Fibroblast of lung (primary cell): ENCODE measurements at regions not wholly inside any gene's neighbourhood (a gene's known extent, or its start where the extent isn't known, plus 50 kb on each side); places are given as distances from the start of the nearest gene placed in this dataset.

ENCODE experiments used
- DNase-seq, 2 donors: peaks; one replicate each; pipeline versions ENCODE4 v3.0.0 to v3.0.0-alpha.2; 2010; ENCODE audit warnings: low read depth in 2 of 2
- H2AFZ ChIP-seq: 2 replicates; pipeline ENCODE4 v1.5.1; 2012; ENCODE audit warnings: low read length, control low read depth, inconsistent platforms
- H3K27ac ChIP-seq: 2 replicates; pipeline ENCODE4 v1.5.1; 2011; ENCODE audit warnings: low read length, control low read depth; ENCODE audit not compliant: insufficient read depth
- H3K27me3 ChIP-seq: 2 replicates; pipeline ENCODE4 v1.5.1; 2011; ENCODE audit warnings: mild to moderate bottlenecking, low read length; ENCODE audit not compliant: control insufficient read depth, insufficient read depth
- H3K36me3 ChIP-seq: 2 replicates; pipeline ENCODE4 v1.5.1; 2011; ENCODE audit warnings: low read length; ENCODE audit not compliant: control insufficient read depth, insufficient read depth
- H3K4me1 ChIP-seq: 2 replicates; pipeline ENCODE4 v1.5.1; 2011; ENCODE audit warnings: low read length; ENCODE audit not compliant: control insufficient read depth, insufficient read depth; ENCODE audit errors: extremely low read depth
- H3K4me2 ChIP-seq: 2 replicates; pipeline ENCODE4 v1.5.1; 2011; ENCODE audit warnings: low read length, control low read depth; ENCODE audit not compliant: insufficient read depth; ENCODE audit errors: extremely low read depth
- H3K4me3 ChIP-seq, 4 experiments: fragments of 200-600 bp in 1 of 4; sonication (generic) in 1 of 4; replicated peaks in 1 of 4; 2 replicates each; pipeline ENCODE4 v1.5.1; 2011 to 2016; ENCODE audit warnings: low read length in 4 of 4, low read depth in 3 of 4, mild to moderate bottlenecking in 3 of 4, control low read depth in 2 of 4, inconsistent platforms in 1 of 4, mixed read lengths in 1 of 4; ENCODE audit not compliant: insufficient read depth in 1 of 4; ENCODE audit errors: control extremely low read depth in 1 of 4
- H3K79me2 ChIP-seq: 2 replicates; pipeline ENCODE4 v1.5.1; 2012; ENCODE audit warnings: mild to moderate bottlenecking, low read length, inconsistent platforms; ENCODE audit not compliant: control insufficient read depth, insufficient read depth
- H3K9ac ChIP-seq: 2 replicates; pipeline ENCODE4 v1.5.1; 2011; ENCODE audit warnings: mild to moderate bottlenecking, low read length, control low read depth; ENCODE audit not compliant: insufficient read depth
- H3K9me3 ChIP-seq: 2 replicates; pipeline ENCODE4 v1.5.1; 2012; ENCODE audit warnings: low read depth, low read length; ENCODE audit not compliant: control insufficient read depth, insufficient read depth
- H4K20me1 ChIP-seq: 2 replicates; pipeline ENCODE4 v1.5.1; 2011; ENCODE audit warnings: low read length; ENCODE audit not compliant: control insufficient read depth, insufficient read depth; ENCODE audit errors: extremely low read depth
- CTCF ChIP-seq, 2 donors: IDR thresholded peaks in 1 of 2; conservative IDR thresholded peaks in 1 of 2; 1 replicate in 1 of 2; 2 replicates in 1 of 2; pipeline ENCODE4 v1.5.1; 2011 to 2012; ENCODE audit warnings: low read length in 2 of 2, control low read depth in 1 of 2, inconsistent platforms in 1 of 2, low read depth in 1 of 2, mild to moderate bottlenecking in 1 of 2
- EZH2 ChIP-seq: IDR thresholded peaks from 2 replicates; pipeline ENCODE4 v1.5.1; 2012; ENCODE audit warnings: low read length, control low read depth, mild to moderate bottlenecking; ENCODE audit errors: missing control alignments

GRCh38 chr4:11860996-11861395 lies 432.3 kb upstream of the HS3ST1 start:
- Histone ChIP-seq H3K4me3 (no peak overlapping the region), H4K20me1 (no peaks in the 10 kb centered on the region), H3K79me2 (no peaks in the 10 kb centered on the region), H3K36me3 (no peaks in the 10 kb centered on the region), H3K4me2 (no peak overlapping the region), H3K27ac (no peak overlapping the region), H2AFZ (no peak overlapping the region), H3K9me3 (no peaks in the 10 kb centered on the region), H3K9ac (no peak overlapping the region), H3K4me1 (no peaks in the 10 kb centered on the region), H3K27me3 (no peaks in the 10 kb centered on the region)
- no peak for DNase-seq
- TF ChIP-seq CTCF (conservative IDR thresholded peaks at IDR 0.05 in 1 of 2, IDR thresholded peaks at IDR 0.05 in 1 of 2; ENCODE audit: low read depth in 1 of 2, low read length in 2 of 2), result no peak
- no peak for TF ChIP-seq EZH2

GRCh38 chr4:11857881-11858280 lies 429.2 kb upstream of the HS3ST1 start:
- H2AFZ ChIP-seq, result no peak overlapping the region
- H3K4me2 ChIP-seq, result no peak overlapping the region
- no peak for DNase-seq
- H3K27ac ChIP-seq, result no peak overlapping the region
- no peaks in the 10 kb centered on the region for H3K36me3 ChIP-seq
- TF ChIP-seq EZH2, result no peak
- TF ChIP-seq CTCF (conservative IDR thresholded peaks at IDR 0.05 in 1 of 2, IDR thresholded peaks at IDR 0.05 in 1 of 2; ENCODE audit: low read depth in 1 of 2, low read length in 2 of 2), result no peak
- H3K4me1 ChIP-seq, result no peaks in the 10 kb centered on the region
- H3K79me2 ChIP-seq, result no peaks in the 10 kb centered on the region
- H3K4me3 ChIP-seq, result no peak overlapping the region
- H3K27me3 ChIP-seq, result no peaks in the 10 kb centered on the region
- H3K9me3 ChIP-seq, result no peaks in the 10 kb centered on the region
- no peaks in the 10 kb centered on the region for H4K20me1 ChIP-seq
- H3K9ac ChIP-seq, result no peak overlapping the region

GRCh38 chr4:11847167-11847566 lies 418.5 kb upstream of the HS3ST1 start:
- Histone ChIP-seq H3K4me2 (no peak overlapping the region), H3K79me2 (no peaks in the 10 kb centered on the region), H2AFZ (no peak overlapping the region), H3K27ac (no peak overlapping the region), H3K9ac (no peak overlapping the region), H3K36me3 (no peaks in the 10 kb centered on the region), H4K20me1 (no peaks in the 10 kb centered on the region), H3K27me3 (no peaks in the 10 kb centered on the region), H3K9me3 (no peaks in the 10 kb centered on the region), H3K4me1 (no peaks in the 10 kb centered on the region), H3K4me3 (no peak overlapping the region)
- TF ChIP-seq EZH2 (no peak), CTCF (conservative IDR thresholded peaks at IDR 0.05 in 1 of 2, IDR thresholded peaks at IDR 0.05 in 1 of 2; ENCODE audit: low read depth in 1 of 2, low read length in 2 of 2) (no peak)
- DNase-seq, result peak in 1 of 2 donors; percentile 23
